GM12878 (cell line): ENCODE measurements at regions not wholly inside any gene's neighbourhood (a gene's known extent, or its start where the extent isn't known, plus 50 kb on each side); places are given as distances from the start of the nearest gene placed in this dataset.

ENCODE experiments used
- ATAC-seq: fragments of 200-7000 bp; cut with Tn5 transposase; 3 replicates; pipeline ENCODE4 v1.9.1; 2020; ENCODE audit warnings: mild to moderate bottlenecking, moderate library complexity
- BruUV-seq: library from RNA; stranded (reverse); fragments of 400-500 nt; replicated peaks from 2 replicates; lab custom pipeline; 2021; lab: Mats Ljungman, UMichigan
- CTCF ChIA-PET: fragments of 300-600 bp; sonication (Branson Sonifier 250); formaldehyde crosslinking; extraction: SDS; loops from one replicate; lab custom pipeline; 2021; ENCODE audit warnings: inconsistent platforms; lab: Yijun Ruan, JAX
- POLR2A ChIA-PET: fragments of 350-600 bp; formaldehyde crosslinking; extraction: SDS; loops from one replicate; lab custom pipeline; 2021; ENCODE audit warnings: inconsistent platforms; lab: Charles Lee
- RAD21 ChIA-PET: fragments of 300-600 bp; sonication (Branson Sonifier 250); formaldehyde crosslinking; loops from one replicate; lab custom pipeline; 2023; ENCODE audit warnings: antibody characterized with exemption; ENCODE audit not compliant: unreplicated experiment; lab: Charles Lee
- SMC1A ChIA-PET: fragments of 300-600 bp; sonication (Branson Sonifier 250); formaldehyde crosslinking; loops from one replicate; lab custom pipeline; 2023; ENCODE audit not compliant: unreplicated experiment, uncharacterized antibody; lab: Charles Lee
- DNase-seq: peaks from one replicate; pipeline ENCODE4 v3.0.0-alpha.2; 2011; ENCODE audit warnings: low read depth, low spot score
- FAIRE-seq: peaks from 3 replicates; lab custom pipeline; 2011; peaks lifted over from hg19 to GRCh38; lab: Jason Lieb, UNC
- H2AFZ ChIP-seq: 2 replicates; pipeline ENCODE4 v1.6.0; 2011; ENCODE audit warnings: low read depth, low read length, control low read depth; ENCODE audit not compliant: control insufficient read depth
- H3K27ac ChIP-seq: 2 replicates; pipeline ENCODE4 v1.5.1; 2011; ENCODE audit warnings: control low read depth; ENCODE audit not compliant: control insufficient read depth, insufficient read depth
- H3K27me3 ChIP-seq, 2 experiments: replicated peaks in 1 of 2; 2 replicates each; pipeline versions ENCODE4 v1.6.0 to v1.6.1; 2011; ENCODE audit warnings: low read length in 1 of 2; ENCODE audit not compliant: control insufficient read depth in 2 of 2, insufficient read depth in 2 of 2
- H3K36me3 ChIP-seq, 2 experiments: 2 replicates each; pipeline ENCODE4 v1.5.1; 2011; ENCODE audit warnings: low read length in 1 of 2; ENCODE audit not compliant: control insufficient read depth in 2 of 2, insufficient read depth in 2 of 2
- H3K4me1 ChIP-seq: 2 replicates; pipeline ENCODE4 v1.6.1; 2011; ENCODE audit warnings: mild to moderate bottlenecking, low read length, moderate library complexity, mixed read lengths; ENCODE audit not compliant: control insufficient read depth, insufficient read depth
- H3K4me2 ChIP-seq: 2 replicates; pipeline ENCODE4 v1.6.0; 2011; ENCODE audit warnings: control low read depth; ENCODE audit not compliant: control insufficient read depth, insufficient read depth
- H3K4me3 ChIP-seq: fragments of 200-600 bp; sonication (generic); 2 replicates; pipeline ENCODE4 v1.5.1; 2016
- H3K79me2 ChIP-seq: 2 replicates; pipeline ENCODE4 v1.6.0; 2011; ENCODE audit warnings: low read length; ENCODE audit not compliant: control insufficient read depth, insufficient read depth
- H3K9ac ChIP-seq: 2 replicates; pipeline ENCODE4 v1.8.0; 2011; ENCODE audit warnings: low read length, control low read depth, mixed read lengths; ENCODE audit not compliant: control insufficient read depth, insufficient read depth
- H3K9me3 ChIP-seq: replicated peaks from 3 replicates; pipeline ENCODE4 v1.5.1; 2011; ENCODE audit warnings: mild to moderate bottlenecking, low read length; ENCODE audit not compliant: control insufficient read depth, insufficient read depth
- H4K20me1 ChIP-seq: 2 replicates; pipeline ENCODE4 v1.6.0; 2011; ENCODE audit not compliant: control insufficient read depth, insufficient read depth
- CHD4 ChIP-seq: fragments of 200-600 bp; sonication (generic); IDR thresholded peaks from 2 replicates; pipeline ENCODE4 v1.6.1; 2016; ENCODE audit warnings: mild to moderate bottlenecking
- E2F4 ChIP-seq: IDR thresholded peaks from 2 replicates; pipeline ENCODE4 v1.6.1; 2012; ENCODE audit warnings: low read depth, low read length, improper control_type of control experiment
- ELK1 ChIP-seq: IDR thresholded peaks from 2 replicates; pipeline ENCODE4 v1.6.1; 2012; ENCODE audit warnings: low read depth, low read length, improper control_type of control experiment
- KDM1A ChIP-seq: fragments of 200-600 bp; sonication (generic); IDR thresholded peaks from 2 replicates; pipeline ENCODE4 v1.6.1; 2016; ENCODE audit warnings: borderline replicate concordance
- NFXL1 ChIP-seq: fragments of 450-650 bp; IDR thresholded peaks from 2 replicates; pipeline ENCODE4 v1.6.1; 2017; ENCODE audit warnings: antibody characterized with exemption, mild to moderate bottlenecking, borderline replicate concordance
- POLR2AphosphoS2 ChIP-seq: IDR thresholded peaks from 2 replicates; pipeline ENCODE4 v1.6.1; 2011; ENCODE audit warnings: low read depth, mild to moderate bottlenecking, low read length, improper control_type of control experiment, moderate library complexity
- SIN3A ChIP-seq: IDR thresholded peaks from 2 replicates; pipeline ENCODE4 v1.6.1; 2012; ENCODE audit warnings: low read depth, low read length, improper control_type of control experiment
- SMAD5 ChIP-seq: IDR thresholded peaks from 2 replicates; pipeline ENCODE4 v1.6.1; 2016; ENCODE audit warnings: antibody characterized with exemption, low read depth
- WGBS: methylation state at CpG from one replicate; pipeline ENCODE4 v1.1.6; 2016; ENCODE audit warnings: low lambda C conversion rate; ENCODE audit not compliant: insufficient replicate concordance, insufficient coverage; ENCODE audit errors: missing lambda C conversion rate; 5-methylcytosine and 5-hydroxymethylcytosine counted together
- in situ Hi-C: fragments of 300-500 bp; cut with MboI; formaldehyde crosslinking; loops from 9 replicates; pipeline ENCODE4 v1.14.3; 2018; ENCODE audit warnings: mixed read lengths
- intact Hi-C: fragments of 100-400 bp; cut with micrococcal nuclease; formaldehyde crosslinking; loops from one replicate; pipeline ENCODE4 v1.14.2; 2022; ENCODE audit not compliant: unreplicated experiment

GRCh38 chr12:78797196-78797931 lies 67.2 kb upstream of the SYT1 start:
- H2AFZ ChIP-seq, result no peak overlapping the region
- no peaks in the 10 kb centered on the region for H3K27me3 ChIP-seq
- no peak for TF ChIP-seq SIN3A
- no peak for TF ChIP-seq ELK1
- TF ChIP-seq KDM1A, result no peak
- TF ChIP-seq SMAD5, result no peak
- TF ChIP-seq NFXL1, result no peak
- TF ChIP-seq POLR2AphosphoS2, result no peak
- no peak for TF ChIP-seq E2F4
- TF ChIP-seq CHD4, result no peak
- no peaks in the 10 kb centered on the region for H3K4me1 ChIP-seq
- H3K9ac ChIP-seq, result no peak overlapping the region
- in situ Hi-C loops, result no loop called here
- no peak for ATAC-seq
- H3K4me3 ChIP-seq, result no peak overlapping the region
- H3K27ac ChIP-seq, result no peak overlapping the region
- no peaks in the 10 kb centered on the region for H3K36me3 ChIP-seq
- intact Hi-C loops, result no loop called here
- ChIA-PET POLR2A (no interaction called here), CTCF (no interaction called here), SMC1A (no interaction called here), RAD21 (no interaction called here)
- BruUV-seq, result no TSS peak
- no peaks in the 10 kb centered on the region for H3K9me3 ChIP-seq
- no peak overlapping the region for H3K4me2 ChIP-seq
- no peak for DNase-seq
- no peak for FAIRE-seq
- WGBS, result 59% methylated on average over 2 of the region's 2 CpGs
- no peaks in the 10 kb centered on the region for H4K20me1 ChIP-seq
- H3K79me2 ChIP-seq, result no peaks in the 10 kb centered on the region
